HG03558 (cell line): ENCODE measurements at regions not wholly inside any gene's neighbourhood (a gene's known extent, or its start where the extent isn't known, plus 50 kb on each side); places are given as distances from the start of the nearest gene placed in this dataset.
A peak's percentile ranks its signal among the peaks of the same experiment; 100 is the strongest.
"Not testable (repeated sequence)": the region's sequence is repeated elsewhere in the genome, so short reads cannot be mapped to it uniquely, and the experiment has no call there.

ENCODE experiments used
- ATAC-seq: cut with Tn5 transposase; IDR thresholded peaks from one replicate; pipeline ENCODE4 v1.9.1; 2021; ENCODE audit warnings: moderate number of reproducible peaks; ENCODE audit not compliant: unreplicated experiment; ENCODE audit errors: extremely low read depth

- no peak for ATAC-seq
Observed at GRCh38 chr21:23900727-23901126, 1706.6 kb downstream of the MRPL39 start.

GRCh38 chr21:23899561-23899960, 1707.7 kb downstream of the MRPL39 start:
- no peak for ATAC-seq

- no peak for ATAC-seq
Observed at GRCh38 chr21:23890652-23891051, 1716.6 kb downstream of the MRPL39 start.

GRCh38 chr21:23887725-23888306, 1719.5 kb downstream of the MRPL39 start:
- ATAC-seq = peak; percentile 77

GRCh38 chr21:23886828-23887724, 1720.2 kb downstream of the MRPL39 start:
- no peak for ATAC-seq

- ATAC-seq = no peak
Observed at GRCh38 chr21:23881783-23882182, 1725.5 kb downstream of the MRPL39 start.

- no peak for ATAC-seq
Observed at GRCh38 chr21:23876925-23877558, 1730.2 kb downstream of the MRPL39 start.

- ATAC-seq = no peak
Observed at GRCh38 chr21:23874271-23874670, 1733.0 kb downstream of the MRPL39 start.

- ATAC-seq = no peak
Observed at GRCh38 chr21:23861911-23862504, 1745.3 kb downstream of the MRPL39 start.

GRCh38 chr21:23858878-23859277, 1748.4 kb downstream of the MRPL39 start:
- ATAC-seq = no peak

- no peak for ATAC-seq
Observed at GRCh38 chr21:23853796-23854379, 1753.4 kb downstream of the MRPL39 start.

- ATAC-seq = no peak
Observed at GRCh38 chr21:23837564-23837963, 1769.7 kb downstream of the MRPL39 start.

GRCh38 chr21:23822760-23823159, 1784.5 kb downstream of the MRPL39 start:
- no peak for ATAC-seq

- ATAC-seq = no peak
Observed at GRCh38 chr21:23817337-23817736, 1789.9 kb downstream of the MRPL39 start.

- no peak for ATAC-seq
Observed at GRCh38 chr21:23812485-23812884, 1794.8 kb downstream of the MRPL39 start.

GRCh38 chr21:23811805-23812204, 1795.5 kb downstream of the MRPL39 start:
- no peak for ATAC-seq

- ATAC-seq = no peak
Observed at GRCh38 chr21:23809573-23809972, 1797.7 kb downstream of the MRPL39 start.

- ATAC-seq = not testable (repeated sequence)
Observed at GRCh38 chr21:23806966-23807548, 1800.2 kb downstream of the MRPL39 start.

GRCh38 chr21:23804866-23805265, 1802.4 kb downstream of the MRPL39 start:
- ATAC-seq = no peak

- no peak for ATAC-seq
Observed at GRCh38 chr21:23801292-23801691, 1806.0 kb downstream of the MRPL39 start.
